ENCODE measurements at regions not wholly inside any gene's neighbourhood (a gene's known extent, or its start where the extent isn't known, plus 50 kb on each side); places are given as distances from the start of the nearest gene placed in this dataset.
A peak's percentile ranks its signal among the peaks of the same experiment; 100 is the strongest.

DNA sequence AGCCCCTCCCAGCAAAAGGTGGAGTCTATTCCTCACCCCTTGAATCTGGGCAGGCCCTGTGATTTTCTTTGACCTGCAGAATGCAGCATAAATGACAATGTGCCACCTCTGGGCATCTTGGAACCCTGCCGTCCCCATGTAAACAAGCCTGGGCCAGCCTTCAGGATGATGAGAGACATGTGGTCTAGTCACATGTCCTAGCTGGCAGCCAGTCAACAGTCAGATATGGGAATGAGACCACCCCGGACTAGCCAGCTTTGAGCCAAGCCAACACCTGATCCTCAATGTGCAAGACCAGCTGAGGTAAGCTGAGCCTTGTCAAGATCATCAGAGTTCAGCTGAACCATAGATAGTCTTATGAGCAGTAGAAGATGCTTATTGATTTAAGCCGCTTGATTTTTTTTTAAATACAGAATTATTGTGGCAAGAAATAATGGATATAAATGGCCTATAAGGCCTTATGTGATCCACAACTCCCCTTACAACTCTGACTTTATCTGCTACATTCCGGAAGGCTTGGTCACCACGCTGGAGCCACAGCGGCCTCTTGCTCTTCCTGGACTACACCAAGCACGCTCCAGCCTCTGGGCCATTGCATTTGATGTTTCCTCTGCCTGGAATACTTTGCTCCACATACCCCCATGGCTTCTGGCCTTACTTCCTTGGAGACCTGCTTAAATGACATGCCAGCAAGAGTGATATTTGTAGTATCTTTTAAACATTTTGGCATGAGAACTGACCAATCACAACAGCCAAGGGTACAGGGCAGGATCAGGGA lies 225.9 kb upstream of the SESN3 start:
- no peak overlapping the region for H2AFZ ChIP-seq (ENCODE audit: low read length)
- H3K4me2 ChIP-seq (ENCODE audit: insufficient read depth in 1 of 2, low read depth in 2 of 2, low read length in 2 of 2) = no peak overlapping the region
- H3K9ac ChIP-seq (replicated peaks in 1 of 4; ENCODE audit: extremely low read depth in 1 of 4, low read depth in 3 of 4, low read length in 3 of 4) = no peak overlapping the region
- H2BK15ac ChIP-seq (ENCODE audit: low read length) = no peak overlapping the region
- DNase-seq (ENCODE audit: low read depth in 1 of 2, low spot score in 2 of 2) (no peak), FAIRE-seq (no peak)
- no peak overlapping the region for H2BK12ac ChIP-seq (ENCODE audit: low read depth, low read length)
- peaks cover 0 to 3% (median 0%) of the 10 kb centered on the region in 4 experiments; a peak in 1 of 7 replicates for H3K4me1 ChIP-seq (replicated peaks in 1 of 4; ENCODE audit: control insufficient read depth in 3 of 4, insufficient read depth in 4 of 4, low read length in 3 of 4)
- no peaks in the 10 kb centered on the region for H3K27me3 ChIP-seq (replicated peaks in 1 of 4; ENCODE audit: control insufficient read depth in 3 of 4, extremely low read depth in 1 of 4, insufficient read depth in 3 of 4, low read length in 3 of 4)
- no peaks in the 10 kb centered on the region for H4K20me1 ChIP-seq (replicated peaks in 1 of 2; ENCODE audit: control insufficient read depth in 1 of 2, insufficient read depth in 2 of 2, low read length in 2 of 2)
- no peak overlapping the region for H3K18ac ChIP-seq (ENCODE audit: extremely low read depth, low read length)
- H2BK120ac ChIP-seq (replicated peaks; ENCODE audit: low read depth, low read length) = no peak overlapping the region
- H3K27ac ChIP-seq (ENCODE audit: low read depth, low read length) = no peak overlapping the region
- H2BK5ac ChIP-seq (ENCODE audit: low read depth, low read length) = 0 out of 2 replicates have a peak overlapping the region, but pooled peaks have one; percentile 27
- CTCF ChIA-PET (ENCODE audit: partially characterized antibody) = interaction anchor here (1.3 to 1.8 kb wide), 3 partner anchors 9 to 305 kb away, joined by 4 to 9 read pairs (median 5); no protein-coding TSS in a partner anchor
- no peaks in the 10 kb centered on the region for H3K23me2 ChIP-seq (ENCODE audit: low read depth, low read length)
- H3K9me3 ChIP-seq (ENCODE audit: insufficient read depth in 2 of 2, low read depth in 1 of 2, low read length in 1 of 2) = no peaks in the 10 kb centered on the region
- H3K79me2 ChIP-seq (ENCODE audit: control insufficient read depth in 1 of 2, insufficient read depth in 2 of 2, low read length in 2 of 2) = no peaks in the 10 kb centered on the region
- H2AK5ac ChIP-seq (ENCODE audit: low read depth, low read length) = no peak overlapping the region
- H2BK20ac ChIP-seq (ENCODE audit: low read length) = no peak overlapping the region
- no peak overlapping the region for H3K23ac ChIP-seq (ENCODE audit: insufficient read length)
- H3K79me1 ChIP-seq (ENCODE audit: low read depth, low read length) = no peaks in the 10 kb centered on the region; the same call in 1 of the 2 replicates
- no peak overlapping the region for H3K14ac ChIP-seq (ENCODE audit: insufficient read length)
- H3K4me3 ChIP-seq (ENCODE audit: extremely low read depth in 1 of 4, insufficient read depth in 2 of 4, low read depth in 3 of 4, low read length in 4 of 4) = no peak overlapping the region
- no peaks in the 10 kb centered on the region; a peak in 1 of 8 replicates for H3K36me3 ChIP-seq (ENCODE audit: control insufficient read depth in 2 of 4, insufficient read depth in 4 of 4, low read length in 3 of 4)
- WGBS, 2 experiments (ENCODE audit: extremely low coverage in 1 of 2, insufficient coverage in 1 of 2, insufficient read length in 1 of 2, insufficient replicate concordance in 2 of 2, low coverage in 1 of 2, low lambda C conversion rate in 2 of 2, missing lambda C conversion rate in 1 of 2) = 90% methylated on average over 7 of the region's 7 CpGs; no CpG with 5 or more reads in 1 of the 2 experiments
- no peak overlapping the region for H4K91ac ChIP-seq (replicated peaks; ENCODE audit: insufficient read length, low read length)
- no peak overlapping the region for H3K4ac ChIP-seq (replicated peaks; ENCODE audit: insufficient read length, low read depth, low read length)
- no peak overlapping the region for H4K5ac ChIP-seq (ENCODE audit: insufficient read length, low read depth, low read length)
- POLR2A ChIA-PET (ENCODE audit: partially characterized antibody) = interaction anchor here (0.6 kb wide), 1 partner anchor 287 kb away, joined by 3 read pairs; no protein-coding TSS in a partner anchor
- peak overlapping the region; percentile 6 for H3K56ac ChIP-seq (replicated peaks; ENCODE audit: insufficient read length, low read depth, low read length)
- TF ChIP-seq, protein P1, sequence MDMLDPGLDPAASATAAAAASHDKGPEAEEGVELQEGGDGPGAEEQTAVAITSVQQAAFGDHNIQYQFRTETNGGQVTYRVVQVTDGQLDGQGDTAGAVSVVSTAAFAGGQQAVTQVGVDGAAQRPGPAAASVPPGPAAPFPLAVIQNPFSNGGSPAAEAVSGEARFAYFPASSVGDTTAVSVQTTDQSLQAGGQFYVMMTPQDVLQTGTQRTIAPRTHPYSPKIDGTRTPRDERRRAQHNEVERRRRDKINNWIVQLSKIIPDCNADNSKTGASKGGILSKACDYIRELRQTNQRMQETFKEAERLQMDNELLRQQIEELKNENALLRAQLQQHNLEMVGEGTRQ (IDR thresholded peaks at IDR 0.05; ENCODE audit: low read length) = peak; percentile 30; the same call in 1 of the 2 replicates
- TF ChIP-seq, protein P2, sequence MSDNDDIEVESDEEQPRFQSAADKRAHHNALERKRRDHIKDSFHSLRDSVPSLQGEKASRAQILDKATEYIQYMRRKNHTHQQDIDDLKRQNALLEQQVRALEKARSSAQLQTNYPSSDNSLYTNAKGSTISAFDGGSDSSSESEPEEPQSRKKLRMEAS (IDR thresholded peaks at IDR 0.05) = no peak
- H4K8ac ChIP-seq (ENCODE audit: extremely low read depth, insufficient read depth, low read length) = no peak overlapping the region; the same call in 1 of the 2 replicates
